MG63 (cell line): ENCODE measurements at regions not wholly inside any gene's neighbourhood (a gene's known extent, or its start where the extent isn't known, plus 50 kb on each side); places are given as distances from the start of the nearest gene placed in this dataset.

Experiments used
- DNase-seq: peaks from one replicate; pipeline ENCODE4 v3.0.0-alpha.2; 2020
- H3K27me3 ChIP-seq: fragments of 250-450 bp; sonication (Bioruptor Pico); 2 replicates; pipeline ENCODE4 v1.5.1; 2020; ENCODE audit warnings: mild to moderate bottlenecking, moderate library complexity
- H3K36me3 ChIP-seq: fragments of 250-450 bp; sonication (Bioruptor Pico); 2 replicates; pipeline ENCODE4 v1.5.1; 2020; ENCODE audit warnings: mild to moderate bottlenecking, moderate library complexity
- H3K4me3 ChIP-seq: fragments of 250-450 bp; sonication (Bioruptor Pico); 2 replicates; pipeline ENCODE4 v1.5.1; 2020; ENCODE audit warnings: mild to moderate bottlenecking, moderate library complexity
- H3K9me3 ChIP-seq: fragments of 250-450 bp; sonication (Bioruptor Pico); 2 replicates; pipeline ENCODE4 v1.5.1; 2020; ENCODE audit warnings: mild to moderate bottlenecking, moderate library complexity

GRCh38 chr21:18460979-18461378 lies 57.4 kb upstream of the TMPRSS15 start:
- no peak for DNase-seq
- no peaks in the 10 kb centered on the region for H3K9me3 ChIP-seq
- H3K27me3 ChIP-seq = no peaks in the 10 kb centered on the region
- H3K36me3 ChIP-seq = no peaks in the 10 kb centered on the region
- H3K4me3 ChIP-seq = no peak overlapping the region

DNA sequence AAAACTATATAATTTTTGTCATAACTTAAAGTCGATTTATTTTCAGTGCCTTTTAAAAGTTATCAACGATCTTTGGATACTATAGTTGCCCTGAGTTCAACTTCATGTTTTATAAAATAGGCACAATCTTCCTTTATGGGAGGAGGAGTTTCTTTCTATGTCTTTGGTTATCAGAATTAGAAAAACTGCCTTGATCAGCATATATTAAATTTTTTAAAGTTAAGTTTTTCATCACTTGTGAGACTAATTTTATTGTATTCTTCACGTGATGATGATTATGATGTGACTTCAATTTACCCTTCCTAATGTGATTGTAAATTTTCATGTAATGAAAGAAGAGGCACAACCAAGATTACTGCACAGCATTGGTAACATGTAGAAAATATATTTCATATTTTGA lies 58.2 kb upstream of the TMPRSS15 start:
- no peak overlapping the region for H3K4me3 ChIP-seq
- H3K9me3 ChIP-seq = no peaks in the 10 kb centered on the region
- H3K36me3 ChIP-seq = no peaks in the 10 kb centered on the region
- H3K27me3 ChIP-seq = no peaks in the 10 kb centered on the region
- DNase-seq = no peak

GRCh38 chr21:18467715-18468114 lies 64.1 kb upstream of the TMPRSS15 start:
- Histone ChIP-seq H3K27me3 (no peaks in the 10 kb centered on the region), H3K36me3 (no peaks in the 10 kb centered on the region), H3K4me3 (no peak overlapping the region), H3K9me3 (no peaks in the 10 kb centered on the region)
- DNase-seq = no peak

GRCh38 chr21:18468790-18469189 lies 65.2 kb upstream of the TMPRSS15 start:
- H3K27me3 ChIP-seq = no peaks in the 10 kb centered on the region
- peak overlapping the region; percentile 35 for H3K4me3 ChIP-seq
- no peaks in the 10 kb centered on the region for H3K9me3 ChIP-seq
- DNase-seq = no peak
- H3K36me3 ChIP-seq = no peaks in the 10 kb centered on the region

GRCh38 chr21:18476639-18477038 lies 73.1 kb upstream of the TMPRSS15 start:
- DNase-seq = no peak
- H3K9me3 ChIP-seq = peaks cover 2% of the 10 kb centered on the region; the same call in 1 of the 2 replicates
- H3K27me3 ChIP-seq = no peaks in the 10 kb centered on the region
- H3K36me3 ChIP-seq = no peaks in the 10 kb centered on the region
- H3K4me3 ChIP-seq = no peak overlapping the region

- no peaks in the 10 kb centered on the region for H3K27me3 ChIP-seq
- DNase-seq = peak; percentile 22
- H3K36me3 ChIP-seq = no peaks in the 10 kb centered on the region
- no peak overlapping the region for H3K4me3 ChIP-seq
- peaks cover 2% of the 10 kb centered on the region; the same call in 1 of the 2 replicates for H3K9me3 ChIP-seq
These were observed 73.5 kb upstream of the TMPRSS15 start for GRCh38 chr21:18477043-18477442.

- peaks cover 2% of the 10 kb centered on the region; the same call in 1 of the 2 replicates for H3K9me3 ChIP-seq
- no peak for DNase-seq
- no peaks in the 10 kb centered on the region for H3K27me3 ChIP-seq
- no peak overlapping the region for H3K4me3 ChIP-seq
- no peaks in the 10 kb centered on the region for H3K36me3 ChIP-seq
These were observed 74.9 kb upstream of the TMPRSS15 start for GRCh38 chr21:18478513-18478912.

DNA sequence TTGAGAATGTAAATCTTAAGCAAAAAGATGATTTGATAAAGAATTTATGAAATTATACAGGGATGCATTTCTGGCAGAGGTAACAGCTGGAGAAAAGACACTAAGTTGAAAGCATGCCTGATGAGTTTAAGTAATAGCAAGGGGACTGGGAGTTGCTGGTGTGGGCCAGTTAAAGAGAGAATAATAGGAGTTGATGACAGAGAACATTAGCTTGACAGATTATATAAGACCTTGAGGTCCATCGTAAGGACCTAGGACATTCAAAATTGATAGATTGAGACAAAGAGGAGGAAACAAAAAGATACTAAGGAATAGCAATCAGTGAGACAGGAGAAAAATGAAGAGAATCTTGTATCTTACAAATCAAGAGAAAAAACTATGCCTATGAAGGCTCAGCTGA lies 84.7 kb upstream of the TMPRSS15 start:
- H3K27me3 ChIP-seq = no peaks in the 10 kb centered on the region
- no peaks in the 10 kb centered on the region for H3K36me3 ChIP-seq
- H3K4me3 ChIP-seq = no peak overlapping the region
- no peak for DNase-seq
- H3K9me3 ChIP-seq = no peaks in the 10 kb centered on the region

DNA sequence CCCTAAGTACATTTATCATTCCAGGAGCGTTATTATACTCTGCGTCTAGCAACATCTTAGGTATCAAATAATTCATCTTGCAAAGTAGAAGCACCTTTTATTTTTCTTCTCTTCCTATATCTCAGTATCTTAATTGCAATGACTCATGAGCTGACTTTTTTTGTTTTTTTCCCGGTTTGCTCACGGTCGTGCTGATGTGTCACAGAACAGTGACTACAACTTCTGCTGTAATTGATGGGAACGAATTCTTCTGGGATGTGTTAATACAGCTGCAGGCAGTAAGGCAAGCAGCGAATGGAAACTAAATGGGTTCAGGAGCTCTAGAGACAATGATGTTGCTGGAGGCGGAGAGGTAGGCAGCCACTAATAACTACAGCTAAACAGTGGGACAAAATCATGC lies 89.8 kb upstream of the TMPRSS15 start:
- Histone ChIP-seq H3K4me3 (no peak overlapping the region), H3K27me3 (no peaks in the 10 kb centered on the region), H3K9me3 (no peaks in the 10 kb centered on the region), H3K36me3 (no peaks in the 10 kb centered on the region)
- peak; percentile 10 for DNase-seq

GRCh38 chr21:18495523-18495922 lies 91.9 kb upstream of the TMPRSS15 start:
- Histone ChIP-seq H3K9me3 (no peaks in the 10 kb centered on the region), H3K36me3 (no peaks in the 10 kb centered on the region), H3K4me3 (no peak overlapping the region), H3K27me3 (no peaks in the 10 kb centered on the region)
- DNase-seq = no peak

GRCh38 chr21:18498431-18498830 lies 94.8 kb upstream of the TMPRSS15 start:
- Histone ChIP-seq H3K36me3 (no peaks in the 10 kb centered on the region), H3K27me3 (no peaks in the 10 kb centered on the region)
- DNase-seq = no peak

GRCh38 chr21:18499761-18500376 lies 96.3 kb upstream of the TMPRSS15 start:
- H3K36me3 ChIP-seq = no peaks in the 10 kb centered on the region
- H3K4me3 ChIP-seq = no peak overlapping the region
- H3K9me3 ChIP-seq = no peaks in the 10 kb centered on the region
- H3K27me3 ChIP-seq = no peaks in the 10 kb centered on the region
- DNase-seq = peak; percentile 12

More at GRCh38 chr21:18498431-18498830, 94.8 kb upstream of the TMPRSS15 start:
- no peak overlapping the region for H3K4me3 ChIP-seq
- no peaks in the 10 kb centered on the region for H3K9me3 ChIP-seq

DNA sequence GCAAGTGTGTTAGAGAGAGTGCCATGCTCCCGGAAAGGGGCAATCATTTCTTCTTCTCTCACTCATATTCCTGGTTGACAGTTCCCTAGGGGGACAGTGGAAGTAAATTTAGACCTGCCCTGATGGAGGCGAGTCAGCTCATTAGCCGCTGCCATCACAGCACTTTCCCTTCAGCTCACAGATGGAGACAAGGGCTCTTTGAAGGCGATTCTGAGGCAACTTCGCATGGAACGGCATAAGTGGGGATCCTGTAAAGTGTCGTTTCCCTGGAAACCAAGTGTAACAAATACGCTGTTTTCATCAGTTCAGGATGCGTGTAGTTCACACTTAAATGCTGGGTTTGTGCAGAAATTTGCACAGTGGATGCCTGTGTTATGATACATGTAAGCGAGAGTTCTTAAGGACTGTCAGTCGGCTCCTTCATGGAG lies 114.5 kb upstream of the TMPRSS15 start:
- no peaks in the 10 kb centered on the region for H3K36me3 ChIP-seq
- no peak overlapping the region for H3K4me3 ChIP-seq
- DNase-seq = no peak

DNA sequence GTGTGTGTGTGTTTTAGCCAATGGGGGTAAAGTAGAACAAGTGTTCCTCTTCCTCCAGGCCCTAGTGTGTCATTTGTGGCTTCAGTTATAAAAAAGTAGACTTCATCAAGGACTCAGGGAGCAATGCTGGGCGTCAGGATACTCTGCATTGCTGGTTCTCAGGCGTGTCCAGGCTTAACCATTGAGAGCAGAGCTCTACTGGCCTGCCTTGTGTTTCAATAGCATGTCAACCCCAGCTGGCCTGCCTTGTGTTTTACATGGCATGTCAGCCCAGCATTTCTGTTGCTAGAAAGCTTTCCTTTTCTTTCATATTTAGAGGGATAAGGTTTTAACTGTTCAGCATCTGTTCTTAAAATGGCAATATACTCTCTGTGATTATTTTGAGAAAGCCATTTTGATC lies 117.6 kb upstream of the TMPRSS15 start:
- no peaks in the 10 kb centered on the region for H3K27me3 ChIP-seq
- no peaks in the 10 kb centered on the region for H3K36me3 ChIP-seq
- H3K4me3 ChIP-seq = no peak overlapping the region
- no peak for DNase-seq
- H3K9me3 ChIP-seq = no peaks in the 10 kb centered on the region

More for the DNA sequence above, 114.5 kb upstream of the TMPRSS15 start:
- no peaks in the 10 kb centered on the region for H3K27me3 ChIP-seq
- H3K9me3 ChIP-seq = no peaks in the 10 kb centered on the region

GRCh38 chr21:18522181-18522972 lies 118.8 kb upstream of the TMPRSS15 start:
- Histone ChIP-seq H3K36me3 (no peaks in the 10 kb centered on the region), H3K4me3 (no peak overlapping the region)
- DNase-seq = no peak

DNA sequence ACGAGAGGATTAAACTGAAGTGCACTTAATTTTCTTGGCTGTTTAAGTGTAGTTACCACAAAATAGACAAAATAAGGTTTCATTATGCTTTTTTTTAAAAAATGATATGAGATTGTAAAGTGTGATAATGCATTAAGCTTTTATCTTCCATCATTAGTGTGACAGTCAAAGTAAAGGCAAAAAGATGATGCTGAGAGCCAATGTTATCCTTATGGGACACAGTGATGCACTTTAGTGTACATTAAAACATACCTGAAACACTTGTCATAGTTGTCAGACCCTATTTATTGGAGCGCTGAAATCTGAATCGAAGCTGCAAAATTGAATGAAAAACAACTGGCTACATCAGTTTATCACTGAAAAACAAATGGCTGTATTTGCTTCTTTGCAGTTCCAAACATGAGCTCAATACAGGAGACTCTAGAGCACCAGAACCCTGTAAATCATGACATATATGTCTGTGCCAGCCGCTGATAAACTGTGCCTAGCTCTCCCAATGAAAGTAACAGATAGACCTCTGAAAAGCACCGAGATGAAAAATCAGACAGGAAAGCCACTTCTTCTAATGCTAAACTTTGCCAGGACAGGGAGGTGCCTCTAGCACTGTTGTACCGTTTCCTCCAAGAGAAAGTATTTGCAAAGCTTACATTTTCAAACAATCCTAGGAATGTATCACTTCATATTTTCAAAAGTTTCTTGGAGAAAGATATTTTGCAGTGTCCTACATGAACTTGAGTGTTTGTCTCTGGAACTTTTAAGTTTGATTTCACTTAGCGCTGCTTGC lies 120.7 kb upstream of the TMPRSS15 start:
- Histone ChIP-seq H3K4me3 (no peak overlapping the region), H3K27me3 (no peaks in the 10 kb centered on the region), H3K36me3 (no peaks in the 10 kb centered on the region), H3K9me3 (no peaks in the 10 kb centered on the region)
- DNase-seq = no peak

More at GRCh38 chr21:18522181-18522972, 118.8 kb upstream of the TMPRSS15 start:
- Histone ChIP-seq H3K9me3 (no peaks in the 10 kb centered on the region), H3K27me3 (no peaks in the 10 kb centered on the region)

GRCh38 chr21:18529254-18529653 lies 125.7 kb upstream of the TMPRSS15 start:
- Histone ChIP-seq H3K4me3 (no peak overlapping the region), H3K9me3 (no peaks in the 10 kb centered on the region), H3K27me3 (no peaks in the 10 kb centered on the region), H3K36me3 (no peaks in the 10 kb centered on the region)
- peak; percentile 76 for DNase-seq
